ENCODE measurements at regions not wholly inside any gene's neighbourhood (a gene's known extent, or its start where the extent isn't known, plus 50 kb on each side); places are given as distances from the start of the nearest gene placed in this dataset.

- TF ChIP-seq EZH2 (IDR thresholded peaks at IDR 0.05; ENCODE audit: borderline replicate concordance) = no peak
- TF ChIP-seq CTCF (IDR thresholded peaks at IDR 0.05; ENCODE audit: poor library complexity) = no peak
Measured at GRCh38 chr1:58258082-58258481, 288.4 kb downstream of the OMA1 start.
